GM18499 (cell line): ENCODE measurements at regions not wholly inside any gene's neighbourhood (a gene's known extent, or its start where the extent isn't known, plus 50 kb on each side); places are given as distances from the start of the nearest gene placed in this dataset.

ENCODE experiments used
- ATAC-seq: cut with Tn5 transposase; IDR thresholded peaks from one replicate; pipeline ENCODE4 v1.9.1; 2021; ENCODE audit warnings: moderate number of reproducible peaks; ENCODE audit not compliant: insufficient read depth, unreplicated experiment

DNA sequence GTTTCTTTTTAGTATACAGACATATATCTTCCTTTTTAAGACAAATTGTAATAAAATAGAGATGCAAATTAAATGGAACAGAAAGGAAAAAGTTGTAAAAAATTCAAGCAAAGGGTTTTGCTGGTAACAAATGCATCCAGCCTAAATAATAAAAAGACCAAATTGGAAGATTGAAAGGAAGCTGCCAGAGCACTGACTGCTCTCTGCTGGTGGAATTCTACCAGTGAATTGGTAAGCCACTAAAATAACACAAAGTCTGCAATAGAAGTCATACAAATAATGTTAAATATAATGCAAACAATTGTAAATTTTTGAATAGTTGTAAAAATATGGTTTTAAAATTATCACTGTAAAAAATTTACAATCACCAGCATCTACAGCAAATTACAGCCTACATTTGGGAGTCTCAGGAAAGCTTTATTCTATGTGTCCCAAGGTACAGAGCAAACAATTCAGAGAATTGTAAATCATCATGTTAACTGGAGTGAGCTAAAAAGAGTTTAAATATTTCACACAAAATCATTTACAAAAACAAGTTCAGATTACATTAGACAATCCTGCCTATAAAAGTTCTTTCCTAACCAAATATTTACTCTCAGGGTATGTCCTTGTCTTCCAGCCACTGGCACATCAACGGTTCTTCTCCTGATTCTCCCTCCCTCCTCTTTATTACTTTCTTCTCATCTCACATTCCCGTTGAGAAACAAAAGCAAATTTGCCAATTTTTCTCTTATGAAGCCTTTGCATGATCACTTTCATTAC, 1322.5 kb downstream of the PCDH7 start:
- ATAC-seq, result no peak

DNA sequence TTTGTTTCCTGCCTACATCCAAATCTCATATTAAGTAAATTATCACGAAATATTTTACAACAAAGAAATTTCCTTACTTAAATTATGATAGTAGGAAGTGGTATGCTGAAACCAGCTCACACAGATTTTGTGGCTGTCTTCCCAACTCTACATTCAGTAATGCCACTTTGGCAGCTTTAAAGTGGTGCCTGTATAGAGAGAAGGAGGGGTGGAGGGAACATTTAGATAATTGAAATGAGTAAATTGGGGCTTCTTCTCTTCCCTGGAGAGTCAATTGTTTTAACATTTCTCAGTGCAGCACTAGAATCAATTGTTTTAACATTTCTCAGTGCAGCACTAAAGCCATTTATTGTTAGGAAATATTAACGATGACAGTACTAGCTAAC, 1323.1 kb downstream of the PCDH7 start:
- ATAC-seq, result no peak

DNA sequence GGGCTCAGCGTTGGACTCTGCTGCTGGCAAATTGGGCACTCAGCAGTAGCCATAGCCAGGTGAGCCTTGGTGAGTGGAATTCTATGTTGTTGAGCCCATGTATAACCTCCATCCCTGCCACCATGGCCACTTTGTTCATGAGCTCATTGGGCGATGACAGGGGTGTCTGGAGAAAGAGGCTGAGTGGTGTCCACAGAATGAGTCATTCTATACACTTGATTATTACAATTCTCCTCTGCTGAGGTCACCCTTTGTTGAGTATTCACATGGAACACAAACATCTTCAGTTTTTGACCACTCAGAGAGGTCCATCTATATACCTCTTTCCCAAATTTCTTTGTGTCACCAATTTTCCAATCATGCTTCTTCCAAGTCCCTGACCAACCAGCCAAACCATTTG, 1341.7 kb downstream of the PCDH7 start:
- ATAC-seq, result no peak

DNA sequence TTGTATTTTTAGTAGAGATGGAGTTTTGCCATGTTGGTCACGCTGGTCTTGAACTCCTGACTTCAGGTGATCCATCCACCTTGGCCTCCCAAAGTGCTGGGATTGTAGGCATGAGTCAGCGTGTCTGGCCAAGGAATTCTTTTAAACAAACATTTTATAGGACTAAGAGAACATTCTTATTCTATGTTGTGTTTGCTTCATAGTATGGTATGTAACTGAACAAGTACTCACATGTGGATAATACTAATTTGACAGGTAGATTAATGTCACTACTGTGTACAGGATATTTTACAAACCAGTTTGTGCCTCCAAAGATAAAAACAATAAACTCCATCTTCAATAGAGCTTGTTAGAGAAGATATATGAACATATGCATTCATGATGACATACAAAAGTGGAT, 1353.4 kb downstream of the PCDH7 start:
- no peak for ATAC-seq

DNA sequence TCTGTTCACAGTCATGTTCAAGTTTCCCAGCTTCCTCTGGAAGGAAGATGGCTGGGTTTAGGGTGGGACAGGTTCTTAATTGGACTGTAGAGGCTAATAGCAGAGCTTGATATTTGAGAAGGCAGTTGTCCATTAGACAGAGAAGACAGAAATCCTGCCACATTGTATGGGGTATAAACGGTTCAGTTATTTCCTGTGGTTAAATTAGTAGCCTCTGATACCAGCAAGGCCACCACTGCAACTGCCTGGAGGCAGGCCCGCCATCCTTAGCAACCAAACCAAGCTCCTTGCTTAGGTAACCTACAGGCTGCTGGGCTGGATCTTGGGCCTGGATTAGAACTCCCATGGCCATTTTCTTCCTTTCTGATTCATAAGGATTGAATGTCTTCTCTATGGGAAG, 1367.0 kb downstream of the PCDH7 start:
- no peak for ATAC-seq

DNA sequence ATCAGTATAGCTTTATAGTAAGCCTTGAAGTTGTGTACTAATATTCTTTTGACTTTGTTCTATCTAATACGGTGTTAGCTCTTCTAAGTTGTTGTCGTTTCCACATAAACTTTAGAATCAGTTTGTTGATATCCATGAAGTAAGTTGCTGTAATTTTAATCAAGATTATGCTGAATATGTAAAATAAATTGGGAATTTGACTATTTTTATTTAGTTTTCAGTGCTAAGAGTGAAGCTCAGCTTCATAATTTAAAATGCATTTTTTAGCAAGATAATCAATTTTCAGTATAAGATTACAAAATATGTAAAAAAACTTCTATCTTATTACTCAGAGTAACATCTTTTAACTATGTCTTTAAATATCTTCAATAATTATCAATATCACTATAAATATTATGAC, 1374.8 kb downstream of the PCDH7 start:
- ATAC-seq, result no peak

DNA sequence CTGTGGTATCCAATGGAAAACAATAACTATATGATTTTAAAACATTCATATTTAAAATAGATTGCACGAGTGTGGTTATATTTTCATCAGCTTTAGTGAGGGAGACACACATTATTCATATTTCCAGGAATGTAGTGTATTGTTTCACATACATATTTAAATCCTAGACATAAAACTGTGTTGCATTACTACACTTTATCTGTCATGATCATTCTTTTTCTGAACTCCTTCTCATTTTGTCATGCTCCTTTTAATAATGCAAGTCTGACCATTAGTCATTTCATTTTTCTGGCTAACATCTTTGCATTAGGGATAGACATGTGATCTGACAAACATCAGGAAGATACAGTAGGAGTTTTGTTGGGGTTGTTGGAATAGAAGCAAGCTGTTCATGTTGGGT, 1382.7 kb downstream of the PCDH7 start:
- ATAC-seq, result no peak

DNA sequence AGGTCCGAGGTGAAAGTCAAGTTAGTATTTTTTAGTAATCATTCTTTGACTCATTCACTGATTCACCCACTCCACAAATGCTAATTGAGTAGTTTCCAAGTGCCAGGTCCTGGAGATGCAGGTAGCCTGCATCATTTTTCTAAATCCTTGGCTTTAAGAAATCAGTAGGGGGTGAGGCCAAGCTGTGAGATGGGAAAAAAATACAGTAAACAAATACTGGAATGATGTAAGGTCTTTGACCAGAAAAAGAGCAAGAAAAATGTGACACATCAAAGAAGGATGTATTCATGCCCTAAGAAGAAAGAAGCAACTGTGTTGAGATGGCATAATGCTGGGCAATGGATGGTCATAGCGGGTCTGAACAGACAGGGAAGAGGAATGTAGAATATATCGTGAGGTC, 1386.6 kb downstream of the PCDH7 start:
- no peak for ATAC-seq

DNA sequence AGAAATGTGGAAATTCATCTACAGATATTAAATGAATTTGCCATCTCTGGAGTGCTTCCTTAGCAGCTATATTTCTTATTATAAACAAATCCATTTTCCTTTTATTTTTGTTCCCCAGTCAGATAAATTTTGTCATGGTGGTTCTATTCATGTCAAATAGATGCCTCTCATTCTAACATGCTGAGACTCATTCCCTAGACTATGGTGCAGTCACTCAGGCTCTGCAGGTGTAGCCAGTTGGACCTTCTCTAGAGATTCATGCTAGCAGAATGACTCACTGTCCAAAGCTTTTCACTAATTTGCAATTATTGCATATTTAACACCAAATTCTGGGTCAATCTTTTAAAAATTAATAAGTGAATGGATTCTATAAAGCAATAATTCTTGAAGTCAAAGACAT, 1392.7 kb downstream of the PCDH7 start:
- ATAC-seq, result no peak

DNA sequence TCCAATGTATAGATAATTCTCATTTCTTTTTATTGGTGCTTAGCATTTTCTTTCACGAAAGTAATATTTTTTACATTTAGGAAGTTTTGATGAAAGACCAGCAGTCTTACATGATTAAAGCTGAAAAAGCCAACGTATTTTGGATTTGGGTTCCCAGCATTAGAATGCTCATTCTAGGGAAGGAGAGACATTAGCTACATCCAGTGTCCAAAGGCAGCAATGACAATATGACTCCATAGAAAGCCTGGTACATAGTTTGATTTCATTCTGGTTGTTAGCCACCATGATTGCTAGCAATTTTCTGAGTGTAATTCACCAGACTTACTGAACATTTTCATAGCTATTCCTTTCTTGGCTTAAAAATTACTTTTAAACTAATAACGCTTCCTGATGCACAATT, 1397.5 kb downstream of the PCDH7 start:
- ATAC-seq, result no peak

DNA sequence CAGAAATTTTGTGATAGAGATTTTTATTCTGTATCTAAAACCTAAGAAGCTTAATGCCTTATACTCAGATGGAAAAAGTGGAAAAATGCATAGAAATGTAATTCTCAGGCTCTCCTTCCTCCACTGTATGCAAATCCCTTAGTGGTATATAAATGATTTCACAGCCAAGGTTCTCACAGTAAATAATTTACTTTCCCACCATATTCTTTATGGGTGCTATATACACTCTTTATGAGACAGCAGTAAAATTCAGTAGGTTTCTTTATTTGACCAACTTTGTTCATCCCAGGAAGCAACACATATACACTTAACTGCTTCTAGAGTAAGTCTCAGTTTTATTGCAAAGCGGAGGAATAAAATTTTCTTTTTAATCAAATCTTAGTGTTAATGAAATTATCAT, 1399.7 kb downstream of the PCDH7 start:
- no peak for ATAC-seq

DNA sequence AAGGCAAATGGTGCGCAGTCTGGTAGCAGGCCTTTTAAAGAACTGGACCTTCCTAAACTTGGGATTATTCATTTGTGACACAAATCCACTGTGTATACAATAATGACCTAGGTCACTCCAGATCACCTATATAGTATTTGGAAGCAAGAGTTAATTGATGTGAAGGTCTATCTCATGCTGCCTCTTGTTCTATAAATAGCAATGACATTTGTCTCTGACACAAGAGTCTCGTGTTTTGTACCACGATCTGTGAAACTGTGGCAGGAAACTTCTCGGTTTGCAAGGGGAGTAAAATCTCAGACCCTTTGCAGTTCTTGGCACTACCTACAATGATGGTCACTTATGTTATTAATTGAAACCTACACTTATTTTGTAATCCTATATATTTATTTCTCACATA, 1408.4 kb downstream of the PCDH7 start:
- ATAC-seq, result no peak

DNA sequence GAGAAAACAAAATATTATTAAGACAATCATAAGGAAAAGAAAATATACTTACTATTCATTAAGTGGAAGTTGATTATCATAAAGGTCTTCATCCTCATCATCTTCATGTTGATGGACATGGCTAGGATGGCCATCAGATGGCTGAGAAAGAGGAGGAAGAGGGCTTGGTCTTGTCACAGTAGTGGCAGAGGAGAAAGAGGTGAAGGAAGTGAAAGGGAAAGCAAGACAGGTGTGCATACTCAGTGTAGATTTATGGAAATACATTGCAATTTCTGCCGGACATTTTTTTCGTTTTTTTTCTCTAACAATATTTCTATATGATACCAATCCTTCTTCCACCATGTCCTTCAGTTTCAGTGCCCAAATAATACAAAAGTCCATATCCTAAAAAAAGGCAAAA, 1409.8 kb downstream of the PCDH7 start:
- no peak for ATAC-seq

DNA sequence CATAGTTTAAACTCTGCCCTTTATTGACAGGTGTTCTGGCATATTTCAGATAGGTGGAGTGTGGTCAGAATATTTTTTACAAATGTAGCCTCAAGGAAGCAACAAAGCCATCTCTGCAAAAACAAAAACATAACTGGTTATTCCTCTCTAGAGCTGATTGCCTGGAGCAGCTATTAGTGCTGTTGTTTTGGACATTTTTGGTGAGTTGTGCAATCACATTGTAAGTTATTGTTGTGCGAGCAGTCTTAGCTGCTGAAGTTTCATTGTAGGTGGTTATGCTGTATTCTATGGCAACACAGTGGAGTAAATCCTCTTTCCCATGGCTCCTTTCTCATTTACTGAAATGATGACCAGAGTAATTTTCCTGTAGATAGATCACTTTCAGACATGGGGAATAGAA, 1413.0 kb downstream of the PCDH7 start:
- no peak for ATAC-seq

DNA sequence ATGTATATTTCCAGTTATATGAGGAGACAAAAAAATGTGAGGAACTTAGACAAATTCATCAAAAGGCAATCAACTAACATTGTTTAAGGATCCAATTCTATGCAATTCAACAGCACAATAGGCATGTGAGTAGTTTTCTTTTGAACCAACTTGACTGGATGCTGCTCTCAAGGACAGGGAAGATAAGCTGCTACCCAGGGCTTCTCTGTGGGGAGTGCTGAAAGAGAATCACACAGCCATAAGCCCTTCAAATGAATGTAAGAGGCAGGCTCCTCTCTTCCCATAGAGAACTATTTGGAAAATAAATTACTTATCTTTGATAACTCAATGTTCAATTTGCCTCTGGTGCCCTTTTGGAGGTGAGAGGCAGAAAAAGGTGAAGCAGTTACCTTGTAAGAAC, 1413.6 kb downstream of the PCDH7 start:
- no peak for ATAC-seq

DNA sequence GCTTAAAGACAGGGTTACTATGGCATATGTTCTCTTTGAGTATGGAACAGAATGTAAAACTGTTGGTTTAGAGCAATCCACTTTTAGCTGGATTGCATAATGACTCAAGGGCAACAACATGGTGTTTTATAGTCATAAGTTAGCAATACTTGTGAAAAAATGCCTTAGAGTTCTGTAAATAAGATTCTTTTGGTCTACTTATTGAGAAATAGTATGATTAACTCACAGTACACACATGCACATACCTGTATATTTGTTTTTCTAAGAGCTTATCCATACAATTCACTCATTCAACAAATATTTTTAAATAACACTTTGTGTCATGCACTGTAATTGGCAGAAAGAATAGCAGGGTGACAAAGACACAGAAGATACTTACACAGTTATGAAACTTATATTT, 1415.5 kb downstream of the PCDH7 start:
- ATAC-seq, result no peak

DNA sequence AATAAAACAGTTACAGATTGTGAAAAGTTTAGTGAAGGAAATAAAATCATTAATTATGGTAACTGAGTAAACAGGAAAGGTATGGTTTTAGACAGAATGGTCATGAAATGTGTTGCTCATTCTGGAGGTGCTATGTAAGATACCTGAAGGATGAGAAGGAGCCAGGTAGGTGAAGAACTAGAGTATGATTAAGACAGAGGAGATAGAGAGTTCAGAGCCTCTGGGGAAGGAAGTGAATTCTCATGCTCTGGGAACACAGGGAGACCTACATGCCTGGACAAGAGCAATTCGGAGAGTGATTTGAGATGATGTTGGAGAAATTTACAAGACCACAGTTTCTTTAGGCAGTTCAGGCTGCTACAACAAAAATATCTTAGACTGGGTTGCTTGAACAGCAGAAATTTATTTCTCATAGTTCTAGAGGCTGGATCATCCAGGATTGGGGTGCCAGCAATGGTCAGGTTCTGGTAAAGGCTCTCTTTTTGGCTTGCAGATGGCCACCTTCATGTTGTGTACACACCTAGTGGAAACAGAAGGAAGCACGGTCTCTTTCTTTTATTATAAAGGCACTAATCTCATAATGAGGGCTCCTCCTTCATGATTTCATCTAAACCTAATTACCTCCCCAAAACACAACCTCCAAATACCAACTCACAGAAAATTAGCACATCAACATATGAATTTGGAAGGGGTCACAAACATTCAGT, 1416.1 kb downstream of the PCDH7 start:
- no peak for ATAC-seq

DNA sequence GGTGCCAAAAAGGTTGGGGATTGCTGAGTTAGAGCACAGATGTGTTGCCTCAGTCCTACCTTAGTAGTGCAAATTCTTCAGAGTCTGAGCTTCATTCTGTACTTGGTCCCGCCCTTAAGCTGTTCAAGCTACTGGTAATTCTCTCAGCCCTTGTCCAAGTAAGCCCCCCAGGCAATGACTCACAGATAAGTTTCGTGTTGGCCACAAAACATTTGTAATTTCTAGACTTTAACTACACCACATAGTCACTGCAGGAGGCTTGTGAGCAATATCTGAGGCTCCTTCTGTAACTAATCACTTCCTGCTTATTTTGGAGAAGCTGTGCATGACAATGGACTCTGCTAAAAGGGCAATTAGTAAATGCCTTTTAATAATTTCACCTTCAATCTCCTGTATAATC, 1420.5 kb downstream of the PCDH7 start:
- no peak for ATAC-seq

DNA sequence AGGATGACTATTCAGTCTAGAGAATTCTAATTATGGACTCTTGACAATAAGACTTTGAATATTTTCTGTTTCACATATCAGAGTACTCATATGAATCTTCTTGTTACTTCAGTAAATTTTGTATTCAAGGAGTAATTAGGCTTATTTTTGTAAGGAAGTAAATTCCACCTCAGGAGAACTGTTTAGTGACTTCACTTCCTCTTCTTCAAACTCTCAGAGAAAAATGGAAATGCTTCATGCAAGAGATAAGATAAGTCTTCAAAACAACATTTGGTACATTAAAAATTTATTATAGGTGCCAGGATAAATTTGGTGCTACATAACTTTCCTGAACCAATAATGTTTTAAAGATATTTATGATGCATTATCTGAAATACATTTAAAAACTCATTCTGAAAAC, 1421.9 kb downstream of the PCDH7 start:
- ATAC-seq, result no peak

DNA sequence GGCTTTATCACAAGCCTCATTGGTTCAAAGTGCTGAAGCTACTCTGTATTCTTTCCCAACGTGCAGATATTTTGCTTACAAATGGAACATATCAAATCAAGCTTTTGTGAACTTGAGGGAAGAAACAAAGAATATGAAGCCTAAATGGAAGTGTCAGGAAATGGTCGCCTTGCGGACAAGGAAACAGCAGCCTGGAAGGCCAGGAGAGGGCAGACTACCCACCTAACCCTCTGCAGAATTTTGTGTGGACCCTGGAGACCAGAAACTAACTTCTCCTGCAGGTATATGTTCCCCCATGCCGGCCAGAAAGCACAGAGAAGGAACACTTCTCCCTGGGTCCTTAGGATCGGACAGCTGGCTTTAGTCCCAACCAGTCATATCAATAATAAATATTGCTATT, 1425.8 kb downstream of the PCDH7 start:
- no peak for ATAC-seq

DNA sequence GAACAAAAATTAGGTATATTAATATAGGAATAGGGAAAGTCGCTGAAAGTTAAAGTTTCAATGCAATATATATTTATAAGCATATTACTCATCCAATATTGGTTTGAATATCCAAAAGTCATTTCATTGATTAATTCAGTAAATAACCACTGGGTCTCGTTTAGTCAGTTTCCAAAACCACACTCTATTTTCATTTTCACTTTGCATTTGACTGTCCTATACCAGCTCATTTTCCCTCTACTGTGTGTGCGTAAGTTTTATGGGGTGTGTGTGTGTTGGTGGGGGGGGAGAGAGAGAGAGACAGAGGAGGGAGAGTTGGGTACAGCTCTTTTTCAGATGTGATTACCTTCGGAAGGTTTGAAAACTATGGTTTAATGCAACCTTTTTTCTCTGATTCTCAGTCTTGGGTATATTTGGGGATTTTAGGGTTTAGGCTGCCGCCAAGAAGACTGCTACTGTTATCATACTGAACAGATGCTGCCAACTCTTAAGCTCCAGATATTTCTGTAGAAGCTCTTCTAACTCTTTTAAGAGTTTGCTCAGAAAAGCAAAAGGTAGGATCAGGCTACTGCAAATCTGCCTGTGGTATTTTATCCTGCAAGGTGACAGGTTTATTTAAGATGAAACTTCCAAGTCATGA, 1427.4 kb downstream of the PCDH7 start:
- ATAC-seq, result no peak
